ENCODE measurements at regions not wholly inside any gene's neighbourhood (a gene's known extent, or its start where the extent isn't known, plus 50 kb on each side); places are given as distances from the start of the nearest gene placed in this dataset.
A peak's percentile ranks its signal among the peaks of the same experiment; 100 is the strongest.

DNA sequence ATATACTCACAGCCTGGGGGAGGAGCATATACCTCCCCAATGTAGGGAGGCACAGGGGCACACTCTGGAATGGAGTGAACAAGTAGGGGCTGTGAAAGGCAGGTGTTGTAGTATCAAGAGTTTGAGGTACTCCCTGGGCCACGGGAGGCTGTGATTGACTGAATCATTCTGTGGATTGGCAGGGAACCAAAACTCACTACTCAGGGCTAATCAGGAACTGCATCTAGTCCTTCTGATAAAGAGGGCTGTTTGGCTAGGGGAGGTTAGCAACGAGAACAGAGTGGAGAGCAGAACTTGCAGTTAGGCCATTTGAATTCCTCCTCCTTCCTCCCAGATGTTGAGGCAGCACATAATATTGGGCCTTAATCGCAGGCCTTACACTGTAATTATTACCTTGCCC, 369.2 kb upstream of the MPDZ start:
- H3K27ac ChIP-seq: peak overlapping the region; percentile 19; the same call in 1 of the 2 replicates
- no peak for TF ChIP-seq CTCF (conservative IDR thresholded peaks at IDR 0.05)

GRCh38 chr9:13648068-13648467, 368.6 kb upstream of the MPDZ start:
- TF ChIP-seq CTCF (conservative IDR thresholded peaks at IDR 0.05): no peak

DNA sequence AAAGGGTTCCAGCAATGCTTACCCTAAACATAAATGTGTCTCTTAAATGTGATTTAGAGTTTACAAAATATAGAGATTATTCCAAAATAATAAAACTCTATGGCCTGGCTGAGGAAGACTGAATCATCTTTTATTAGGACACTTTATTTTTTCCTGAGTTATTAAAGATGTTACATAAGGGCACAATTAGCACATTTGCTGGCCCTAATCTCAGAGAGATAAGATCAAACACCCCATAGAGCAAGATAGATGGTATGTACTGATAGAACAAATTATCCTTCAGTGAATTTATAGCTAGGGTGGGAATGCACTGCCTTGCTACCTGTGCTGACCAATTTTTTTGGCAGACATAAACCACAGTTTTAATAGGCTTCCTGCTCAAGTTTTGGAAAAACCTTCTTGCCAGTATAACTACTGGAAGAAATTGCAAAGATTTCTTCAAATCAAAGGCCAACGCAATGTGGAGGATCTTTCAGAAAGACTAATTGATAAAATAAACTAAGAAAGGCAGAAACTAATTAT, 367.1 kb upstream of the MPDZ start:
- peak overlapping the region; percentile 72 for H3K27ac ChIP-seq
- no peak for TF ChIP-seq CTCF (conservative IDR thresholded peaks at IDR 0.05)

More at GRCh38 chr9:13648068-13648467, 368.6 kb upstream of the MPDZ start:
- H3K27ac ChIP-seq: peak overlapping the region; percentile 72; the same call in 1 of the 2 replicates

DNA sequence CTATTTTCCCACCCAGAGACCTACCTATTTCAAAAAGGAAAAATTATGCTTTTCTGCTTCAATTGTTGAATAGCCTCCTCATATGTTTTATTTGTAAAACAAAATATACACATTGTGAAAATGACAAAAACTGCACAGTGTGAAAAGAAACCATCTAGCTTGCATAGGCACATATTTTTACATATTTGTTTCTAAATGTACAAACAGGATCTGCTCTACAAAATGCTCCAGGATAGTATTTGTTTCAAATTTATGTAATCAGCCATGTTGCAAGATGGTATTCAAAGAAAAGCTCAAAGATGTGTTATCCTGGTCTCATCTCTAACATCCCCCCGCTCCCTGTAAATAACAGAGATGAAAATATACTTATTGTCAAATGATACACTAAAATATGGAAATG, 366.1 kb upstream of the MPDZ start:
- H3K27ac ChIP-seq: peak overlapping the region; percentile 72
- no peak for TF ChIP-seq CTCF (conservative IDR thresholded peaks at IDR 0.05)

GRCh38 chr9:13644675-13645074, 365.2 kb upstream of the MPDZ start:
- H3K27ac ChIP-seq: no peak overlapping the region
- no peak for TF ChIP-seq CTCF (conservative IDR thresholded peaks at IDR 0.05)

GRCh38 chr9:13642646-13643045, 363.2 kb upstream of the MPDZ start:
- no peak for TF ChIP-seq CTCF (conservative IDR thresholded peaks at IDR 0.05)
- no peak overlapping the region for H3K27ac ChIP-seq

GRCh38 chr9:13629067-13629466, 349.6 kb upstream of the MPDZ start:
- no peak for TF ChIP-seq CTCF (conservative IDR thresholded peaks at IDR 0.05)
- H3K27ac ChIP-seq: no peak overlapping the region
